ENCODE measurements at regions not wholly inside any gene's neighbourhood (a gene's known extent, or its start where the extent isn't known, plus 50 kb on each side); places are given as distances from the start of the nearest gene placed in this dataset.

GRCh38 chr2:29974086-29974485 is 52.7 kb upstream of the ALK start:
- Mint-ChIP-seq H3K4me3 (no peak overlapping the region), H3K27ac (no peak overlapping the region), H3K9me3 (no peaks in the 10 kb centered on the region), H3K36me3 (ENCODE audit: insufficient read depth) (peaks cover 7% of the 10 kb centered on the region), H3K27me3 (peaks cover 29 to 46% of the 10 kb centered on the region in 2 donors), H3K4me1 (ENCODE audit: low read depth in 2 of 2) (no peaks in the 10 kb centered on the region)
- DNase-seq (no peak), ATAC-seq (replicated peaks) (no peak)

- H3K4me1 Mint-ChIP-seq (ENCODE audit: low read depth in 2 of 2), result no peaks in the 10 kb centered on the region
- H3K4me3 Mint-ChIP-seq, result no peak overlapping the region
- H3K27me3 Mint-ChIP-seq, result peaks cover 20 to 36% of the 10 kb centered on the region in 2 donors
- ATAC-seq (replicated peaks), result no peak
- H3K27ac Mint-ChIP-seq, result no peak overlapping the region
- no peaks in the 10 kb centered on the region for H3K9me3 Mint-ChIP-seq
- DNase-seq, result no peak
- H3K36me3 Mint-ChIP-seq (ENCODE audit: insufficient read depth), result peaks cover 7% of the 10 kb centered on the region
These were observed 55.9 kb upstream of the ALK start for GRCh38 chr2:29977284-29977683.

- ATAC-seq (replicated peaks), result no peak
- H3K27me3 Mint-ChIP-seq, result peaks cover 12 to 15% of the 10 kb centered on the region in 2 donors
- H3K36me3 Mint-ChIP-seq (ENCODE audit: insufficient read depth), result no peaks in the 10 kb centered on the region
These were observed 60.0 kb upstream of the ALK start for GRCh38 chr2:29981402-29981801.

GRCh38 chr2:29983308-29983707 is 61.9 kb upstream of the ALK start:
- DNase-seq (no peak), ATAC-seq (replicated peaks) (no peak)
- Mint-ChIP-seq H3K4me3 (no peak overlapping the region), H3K27me3 (peaks cover 12 to 15% of the 10 kb centered on the region in 2 donors), H3K9me3 (no peaks in the 10 kb centered on the region), H3K4me1 (ENCODE audit: low read depth in 2 of 2) (no peaks in the 10 kb centered on the region), H3K27ac (no peak overlapping the region), H3K36me3 (ENCODE audit: insufficient read depth) (no peaks in the 10 kb centered on the region)

More at GRCh38 chr2:29981402-29981801, 60.0 kb upstream of the ALK start:
- no peaks in the 10 kb centered on the region for H3K4me1 Mint-ChIP-seq (ENCODE audit: low read depth in 2 of 2)
- no peak overlapping the region for H3K27ac Mint-ChIP-seq
- H3K9me3 Mint-ChIP-seq, result no peaks in the 10 kb centered on the region
- no peak for DNase-seq
- no peak overlapping the region for H3K4me3 Mint-ChIP-seq

GRCh38 chr2:29987146-29987545 is 65.8 kb upstream of the ALK start:
- no peak overlapping the region for H3K4me3 Mint-ChIP-seq
- no peak overlapping the region for H3K27ac Mint-ChIP-seq
- no peaks in the 10 kb centered on the region for H3K36me3 Mint-ChIP-seq (ENCODE audit: insufficient read depth)
- no peaks in the 10 kb centered on the region for H3K4me1 Mint-ChIP-seq (ENCODE audit: low read depth in 2 of 2)
- no peak for ATAC-seq (replicated peaks)
- peaks cover 8 to 18% of the 10 kb centered on the region in 2 donors for H3K27me3 Mint-ChIP-seq
- H3K9me3 Mint-ChIP-seq, result no peaks in the 10 kb centered on the region
- DNase-seq, result no peak

GRCh38 chr2:29990129-29990528 is 68.7 kb upstream of the ALK start:
- Mint-ChIP-seq H3K27ac (no peak overlapping the region), H3K4me3 (no peak overlapping the region), H3K9me3 (no peaks in the 10 kb centered on the region), H3K36me3 (ENCODE audit: insufficient read depth) (no peaks in the 10 kb centered on the region), H3K4me1 (ENCODE audit: low read depth in 2 of 2) (no peaks in the 10 kb centered on the region), H3K27me3 (peaks cover 13 to 26% of the 10 kb centered on the region in 2 donors)
- ATAC-seq (replicated peaks), result no peak
- no peak for DNase-seq

- Mint-ChIP-seq H3K9me3 (no peaks in the 10 kb centered on the region), H3K27ac (no peak overlapping the region), H3K4me1 (ENCODE audit: low read depth in 2 of 2) (no peaks in the 10 kb centered on the region), H3K4me3 (no peak overlapping the region), H3K27me3 (peaks cover 22 to 35% of the 10 kb centered on the region in 2 donors), H3K36me3 (ENCODE audit: insufficient read depth) (no peaks in the 10 kb centered on the region)
- DNase-seq (no peak), ATAC-seq (replicated peaks) (no peak)
These were observed 69.7 kb upstream of the ALK start for GRCh38 chr2:29991086-29991485.

GRCh38 chr2:29995241-29995640 is 73.9 kb upstream of the ALK start:
- no peaks in the 10 kb centered on the region for H3K4me1 Mint-ChIP-seq (ENCODE audit: low read depth in 2 of 2)
- no peak overlapping the region for H3K4me3 Mint-ChIP-seq
- no peak overlapping the region for H3K27ac Mint-ChIP-seq
- ATAC-seq (replicated peaks) (no peak), DNase-seq (no peak)
- H3K27me3 Mint-ChIP-seq, result peaks cover 30 to 56% of the 10 kb centered on the region in 2 donors
- H3K9me3 Mint-ChIP-seq, result no peaks in the 10 kb centered on the region
- no peaks in the 10 kb centered on the region for H3K36me3 Mint-ChIP-seq (ENCODE audit: insufficient read depth)

GRCh38 chr2:30003128-30003527 is 81.7 kb upstream of the ALK start:
- Mint-ChIP-seq H3K4me1 (ENCODE audit: low read depth in 2 of 2) (no peaks in the 10 kb centered on the region), H3K4me3 (no peak overlapping the region), H3K36me3 (ENCODE audit: insufficient read depth) (no peaks in the 10 kb centered on the region), H3K27me3 (peaks cover 15 to 17% of the 10 kb centered on the region in 2 donors), H3K9me3 (no peaks in the 10 kb centered on the region), H3K27ac (no peak overlapping the region)
- DNase-seq (no peak), ATAC-seq (replicated peaks) (no peak)

- H3K4me3 Mint-ChIP-seq, result no peak overlapping the region
- DNase-seq, result no peak
- peaks cover 11 to 17% of the 10 kb centered on the region in 2 donors for H3K27me3 Mint-ChIP-seq
- H3K27ac Mint-ChIP-seq, result no peak overlapping the region
- ATAC-seq (replicated peaks), result no peak
- no peaks in the 10 kb centered on the region for H3K4me1 Mint-ChIP-seq (ENCODE audit: low read depth in 2 of 2)
- no peaks in the 10 kb centered on the region for H3K36me3 Mint-ChIP-seq (ENCODE audit: insufficient read depth)
- no peaks in the 10 kb centered on the region for H3K9me3 Mint-ChIP-seq
These were observed 101.2 kb upstream of the ALK start for GRCh38 chr2:30022444-30023071.

GRCh38 chr2:30024281-30024680 is 102.9 kb upstream of the ALK start:
- ATAC-seq (replicated peaks), result no peak
- Mint-ChIP-seq H3K4me3 (no peak overlapping the region), H3K27ac (no peak overlapping the region), H3K27me3 (peaks cover 15 to 21% of the 10 kb centered on the region in 2 donors), H3K36me3 (ENCODE audit: insufficient read depth) (no peaks in the 10 kb centered on the region), H3K4me1 (ENCODE audit: low read depth in 2 of 2) (no peaks in the 10 kb centered on the region), H3K9me3 (no peaks in the 10 kb centered on the region)
- no peak for DNase-seq

GRCh38 chr2:30026091-30027055 is 105.0 kb upstream of the ALK start:
- Mint-ChIP-seq H3K27me3 (peaks cover 21 to 39% of the 10 kb centered on the region in 2 donors), H3K4me3 (no peak overlapping the region), H3K27ac (no peak overlapping the region), H3K36me3 (ENCODE audit: insufficient read depth) (no peaks in the 10 kb centered on the region), H3K4me1 (ENCODE audit: low read depth in 2 of 2) (no peaks in the 10 kb centered on the region), H3K9me3 (no peaks in the 10 kb centered on the region)
- DNase-seq (no peak), ATAC-seq (replicated peaks) (no peak)

- no peaks in the 10 kb centered on the region for H3K4me1 Mint-ChIP-seq (ENCODE audit: low read depth in 2 of 2)
- no peak overlapping the region for H3K4me3 Mint-ChIP-seq
- DNase-seq, result no peak
- ATAC-seq (replicated peaks), result no peak
- no peaks in the 10 kb centered on the region for H3K9me3 Mint-ChIP-seq
- H3K36me3 Mint-ChIP-seq (ENCODE audit: insufficient read depth), result no peaks in the 10 kb centered on the region
- no peak overlapping the region for H3K27ac Mint-ChIP-seq
- H3K27me3 Mint-ChIP-seq, result peaks cover 29 to 54% of the 10 kb centered on the region in 2 donors
These were observed 108.4 kb upstream of the ALK start for GRCh38 chr2:30029804-30030203.

GRCh38 chr2:30030361-30030760 is 109.0 kb upstream of the ALK start:
- no peaks in the 10 kb centered on the region for H3K36me3 Mint-ChIP-seq (ENCODE audit: insufficient read depth)
- no peak for DNase-seq
- no peak overlapping the region for H3K27ac Mint-ChIP-seq
- no peaks in the 10 kb centered on the region for H3K4me1 Mint-ChIP-seq (ENCODE audit: low read depth in 2 of 2)
- no peaks in the 10 kb centered on the region for H3K9me3 Mint-ChIP-seq
- no peak overlapping the region for H3K4me3 Mint-ChIP-seq
- peaks cover 34 to 59% of the 10 kb centered on the region in 2 donors for H3K27me3 Mint-ChIP-seq
- ATAC-seq (replicated peaks), result no peak
